Cardiac muscle cell (in vitro differentiated cells and primary cell): ENCODE measurements at regions not wholly inside any gene's neighbourhood (a gene's known extent, or its start where the extent isn't known, plus 50 kb on each side); places are given as distances from the start of the nearest gene placed in this dataset.

Experiments
- DNase-seq, 2 donors: peaks; one replicate each; pipeline versions ENCODE4 v3.0.0 to v3.0.0-alpha.2; 2010 to 2017; ENCODE audit warnings: low read depth in 1 of 2, low spot score in 1 of 2
- H3K27ac ChIP-seq: fragments of 200-600 bp; sonication (generic); 2 replicates; pipeline ENCODE4 v1.5.1; 2016
- H3K27me3 ChIP-seq: fragments of 200-600 bp; sonication (generic); 2 replicates; pipeline ENCODE4 v1.6.0; 2016; ENCODE audit warnings: control low read depth
- H3K36me3 ChIP-seq: fragments of 200-600 bp; sonication (generic); 2 replicates; pipeline ENCODE4 v1.5.1; 2016; ENCODE audit warnings: control low read depth
- H3K4me1 ChIP-seq: fragments of 200-600 bp; sonication (generic); 2 replicates; pipeline ENCODE4 v1.8.1; 2017; ENCODE audit warnings: low read depth, mild to moderate bottlenecking, mixed run types
- H3K4me3 ChIP-seq: fragments of 200-600 bp; sonication (generic); 2 replicates; pipeline ENCODE4 v1.5.1; 2016; ENCODE audit warnings: mild to moderate bottlenecking
- H3K9me3 ChIP-seq: fragments of 200-600 bp; sonication (generic); 2 replicates; pipeline ENCODE4 v1.5.1; 2017; ENCODE audit warnings: low read depth, mild to moderate bottlenecking, control low read depth
- CTCF ChIP-seq: IDR thresholded peaks from 2 replicates; pipeline ENCODE4 v1.5.1; 2012; ENCODE audit warnings: low read depth, mild to moderate bottlenecking, low read length

- H3K36me3 ChIP-seq: no peaks in the 10 kb centered on the region
- H3K4me1 ChIP-seq: no peaks in the 10 kb centered on the region
- H3K4me3 ChIP-seq: no peak overlapping the region
- DNase-seq: no peak
- no peaks in the 10 kb centered on the region for H3K9me3 ChIP-seq
- no peak for TF ChIP-seq CTCF
- no peak overlapping the region for H3K27ac ChIP-seq
- no peaks in the 10 kb centered on the region for H3K27me3 ChIP-seq
These were observed 311.5 kb upstream of the ROPN1 start for GRCh38 chr3:124303305-124303910.

GRCh38 chr3:124306665-124307064 is 314.7 kb upstream of the ROPN1 start:
- DNase-seq: no peak

GRCh38 chr3:124313621-124314020 is 321.7 kb upstream of the ROPN1 start:
- TF ChIP-seq CTCF: no peak
- no peaks in the 10 kb centered on the region for H3K4me1 ChIP-seq
- H3K9me3 ChIP-seq: no peaks in the 10 kb centered on the region
- no peaks in the 10 kb centered on the region for H3K27me3 ChIP-seq
- no peak overlapping the region for H3K4me3 ChIP-seq
- DNase-seq: no peak
- H3K27ac ChIP-seq: no peak overlapping the region
- H3K36me3 ChIP-seq: no peaks in the 10 kb centered on the region

More at GRCh38 chr3:124306665-124307064, 314.7 kb upstream of the ROPN1 start:
- H3K4me1 ChIP-seq: no peaks in the 10 kb centered on the region
- no peaks in the 10 kb centered on the region for H3K9me3 ChIP-seq
- H3K27me3 ChIP-seq: no peaks in the 10 kb centered on the region
- no peak overlapping the region for H3K4me3 ChIP-seq
- H3K27ac ChIP-seq: no peak overlapping the region
- no peaks in the 10 kb centered on the region for H3K36me3 ChIP-seq
- TF ChIP-seq CTCF: no peak

- no peaks in the 10 kb centered on the region for H3K4me1 ChIP-seq
- no peaks in the 10 kb centered on the region for H3K9me3 ChIP-seq
- DNase-seq: peak in 1 of 2 donors; percentile 34
- TF ChIP-seq CTCF: no peak
- H3K27me3 ChIP-seq: no peaks in the 10 kb centered on the region
- H3K4me3 ChIP-seq: no peak overlapping the region
- no peaks in the 10 kb centered on the region for H3K36me3 ChIP-seq
- no peak overlapping the region for H3K27ac ChIP-seq
These were observed 323.5 kb upstream of the ROPN1 start for GRCh38 chr3:124315215-124316033.

- no peak for DNase-seq
- no peaks in the 10 kb centered on the region for H3K4me1 ChIP-seq
- H3K27me3 ChIP-seq: no peaks in the 10 kb centered on the region
- no peak overlapping the region for H3K27ac ChIP-seq
- no peaks in the 10 kb centered on the region for H3K9me3 ChIP-seq
- H3K36me3 ChIP-seq: no peaks in the 10 kb centered on the region
- H3K4me3 ChIP-seq: no peak overlapping the region
- TF ChIP-seq CTCF: no peak
These were observed 324.0 kb upstream of the ROPN1 start for GRCh38 chr3:124316034-124316287.
